NCI-H2227 (cell line): ENCODE measurements at regions not wholly inside any gene's neighbourhood (a gene's known extent, or its start where the extent isn't known, plus 50 kb on each side); places are given as distances from the start of the nearest gene placed in this dataset.
"Not testable (repeated sequence)": the region's sequence is repeated elsewhere in the genome, so short reads cannot be mapped to it uniquely, and the experiment has no call there.

Source experiments
- DNase-seq: peaks from one replicate; lab custom pipeline; 2025; ENCODE audit not compliant: unreplicated experiment; lab: John Stamatoyannopoulos, UW

GRCh38 chr6:43938178-43939105 lies 168.4 kb downstream of the VEGFA start:
- DNase-seq: no peak

- no peak for DNase-seq
Measured at GRCh38 chr6:43937236-43938177, 167.5 kb downstream of the VEGFA start.

DNA sequence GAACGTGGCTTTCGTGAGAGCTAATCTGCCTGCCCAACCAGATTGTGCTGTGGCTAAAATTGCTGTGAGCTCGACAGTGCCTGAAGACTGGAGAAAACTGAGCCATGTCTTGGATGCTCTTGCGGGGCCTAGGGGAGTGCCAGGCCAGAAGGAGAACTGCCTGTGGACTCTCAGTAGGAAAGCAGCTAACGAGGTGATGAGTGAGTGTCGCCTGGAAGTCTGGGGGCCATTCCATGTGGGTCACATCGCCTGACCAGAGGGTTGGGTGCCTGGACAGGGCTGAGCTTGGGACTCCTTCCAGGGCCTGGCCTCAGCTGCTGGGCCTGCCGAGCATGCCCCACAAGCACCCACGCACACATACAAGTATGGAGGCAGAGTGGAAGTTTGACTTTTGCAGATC lies 166.5 kb downstream of the VEGFA start:
- no peak for DNase-seq

- DNase-seq: no peak
Measured at GRCh38 chr6:43935921-43936439, 166.0 kb downstream of the VEGFA start.

- DNase-seq: no peak
Measured at GRCh38 chr6:43934803-43935602, 165.0 kb downstream of the VEGFA start.

DNA sequence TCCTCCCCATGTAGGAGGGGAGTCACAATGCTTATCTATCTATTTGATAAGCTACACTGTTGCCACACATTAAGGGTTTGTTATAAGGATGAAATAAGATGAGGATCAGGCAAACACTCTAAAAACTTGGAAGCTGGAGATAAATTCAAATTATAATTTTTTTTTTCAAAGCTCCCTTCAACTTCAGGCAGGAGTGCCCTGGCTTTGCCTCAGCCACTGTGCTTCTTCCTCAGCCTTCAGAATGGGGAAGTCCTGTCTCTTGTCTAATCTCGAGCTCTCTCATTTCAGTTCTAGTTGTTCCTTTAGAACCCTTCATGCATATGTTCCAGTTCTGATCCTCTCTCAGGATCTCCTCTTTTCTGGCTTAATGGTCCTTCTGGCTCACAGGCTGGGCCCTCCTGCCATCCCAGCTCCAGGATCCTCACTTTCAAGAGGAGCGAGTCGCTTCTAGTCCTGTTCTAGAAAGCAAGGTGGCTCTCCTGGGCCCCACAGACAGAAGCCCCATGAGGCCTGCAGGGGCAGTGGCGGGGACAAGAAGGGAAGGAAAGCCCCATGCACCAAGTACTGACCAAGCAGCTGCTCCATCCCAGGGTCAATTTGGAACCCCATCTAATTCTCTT lies 164.3 kb downstream of the VEGFA start:
- no peak for DNase-seq

- no peak for DNase-seq
Measured at GRCh38 chr6:43933148-43933885, 163.3 kb downstream of the VEGFA start.

- DNase-seq: no peak
Measured at GRCh38 chr6:43932259-43933147, 162.5 kb downstream of the VEGFA start.

- DNase-seq: no peak
Measured at GRCh38 chr6:43931201-43931600, 161.2 kb downstream of the VEGFA start.

DNA sequence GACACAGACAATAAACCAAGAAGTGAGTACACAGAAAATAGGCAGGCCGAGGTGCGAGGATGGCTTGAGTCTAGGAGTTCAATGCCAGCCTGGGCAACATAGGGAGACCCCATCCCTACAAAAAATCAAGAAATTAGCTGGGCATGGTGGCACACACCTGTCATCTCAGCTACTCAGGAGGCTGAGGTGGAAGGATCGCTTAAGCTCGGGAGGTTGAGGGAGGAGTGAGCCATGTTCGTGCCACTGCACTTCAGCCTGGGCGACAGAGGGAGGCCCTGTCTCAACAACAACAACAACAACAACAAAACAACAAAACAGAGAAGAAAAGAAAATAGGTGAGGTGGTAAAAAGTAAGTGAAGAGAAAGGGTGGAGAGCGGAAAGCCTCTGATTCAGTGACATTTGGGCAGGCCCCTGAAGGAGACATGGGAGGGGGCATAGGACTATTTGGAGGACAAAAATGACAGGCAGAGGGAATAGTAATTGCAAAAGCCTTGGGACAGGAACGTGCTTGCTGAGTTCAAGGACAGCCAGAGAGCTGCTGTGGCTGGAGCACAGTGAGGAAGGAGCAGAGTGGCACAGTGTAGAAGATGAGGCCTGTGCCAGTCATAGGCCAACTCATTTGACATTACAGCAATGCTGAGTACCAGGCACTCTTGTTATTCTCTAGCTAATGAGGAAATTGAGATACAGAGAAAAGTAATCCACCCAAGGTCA lies 160.6 kb downstream of the VEGFA start:
- DNase-seq: no peak

- no peak for DNase-seq
Measured at GRCh38 chr6:43929511-43929910, 159.5 kb downstream of the VEGFA start.

DNA sequence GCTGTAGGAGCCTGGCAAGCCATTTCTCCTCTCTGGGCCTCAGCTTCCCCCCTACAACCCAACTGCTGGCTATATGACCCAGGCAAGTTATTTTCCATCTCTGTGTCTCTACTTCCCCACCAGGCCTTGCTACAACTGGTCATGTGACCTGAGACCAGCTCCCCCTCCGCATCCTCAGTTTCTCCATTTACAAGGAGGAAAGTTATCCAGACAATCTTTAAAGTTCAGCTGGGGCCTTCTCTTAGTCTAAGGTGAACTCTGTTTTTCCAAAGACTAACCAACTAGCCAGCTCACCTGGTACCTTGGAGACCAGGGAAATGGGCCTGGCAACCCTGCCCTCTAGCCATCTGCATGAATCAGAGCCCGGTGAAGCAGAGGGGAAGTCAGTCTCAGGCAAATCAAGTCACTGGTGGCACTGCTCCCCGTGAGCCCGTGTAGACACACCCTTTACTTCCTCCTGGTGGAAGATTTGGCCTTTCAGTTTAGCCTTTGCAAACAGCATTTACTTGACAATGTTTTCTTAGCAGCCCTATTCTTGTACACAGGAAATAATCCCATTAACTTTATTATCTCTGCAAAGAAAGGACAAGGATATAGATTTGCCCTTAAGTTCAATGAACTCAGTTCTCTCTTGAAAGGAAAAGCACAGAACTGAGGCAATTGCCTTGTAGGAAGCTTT lies 157.7 kb downstream of the VEGFA start:
- no peak for DNase-seq

- DNase-seq: peak; percentile 24
Measured at GRCh38 chr6:43926634-43927531, 156.9 kb downstream of the VEGFA start.

- DNase-seq: not testable (repeated sequence)
Measured at GRCh38 chr6:43925636-43926139, 155.7 kb downstream of the VEGFA start.

DNA sequence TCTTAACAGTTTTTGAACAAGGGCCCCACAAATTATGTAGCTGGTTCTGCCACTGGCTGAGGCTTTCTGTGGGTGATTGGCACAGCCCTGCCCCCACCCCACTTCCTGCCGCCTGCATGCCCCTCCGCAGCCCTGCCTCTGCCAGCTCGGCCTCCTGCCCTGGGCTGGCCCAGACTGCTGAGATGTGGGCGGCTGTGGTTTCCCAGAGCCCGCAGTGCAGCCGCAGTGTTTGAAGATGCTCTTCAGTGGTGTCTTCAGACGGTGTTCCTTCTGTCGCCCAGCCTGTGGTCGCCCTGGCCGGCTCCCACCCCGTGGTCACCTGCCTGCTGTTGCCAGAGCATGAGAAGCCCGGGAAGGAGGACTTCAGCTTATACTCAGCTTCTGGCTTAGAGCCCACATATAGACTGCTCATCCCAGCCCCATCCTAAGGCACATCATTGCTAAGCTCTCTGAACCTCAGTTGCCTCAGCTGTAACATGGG lies 154.3 kb downstream of the VEGFA start:
- no peak for DNase-seq
